ENCODE measurements at regions not wholly inside any gene's neighbourhood (a gene's known extent, or its start where the extent isn't known, plus 50 kb on each side); places are given as distances from the start of the nearest gene placed in this dataset.

GRCh38 chr4:57926311-57926710, 816.1 kb upstream of the IGFBP7 start:
- H2AFZ ChIP-seq (ENCODE audit: low read length), result no peak overlapping the region
- POLR2A ChIA-PET, result no interaction called here
- no TSS peak for BruUV-seq (replicated peaks)

GRCh38 chr4:57924951-57925350, 814.8 kb upstream of the IGFBP7 start:
- Histone ChIP-seq H4K20me1 (ENCODE audit: insufficient read depth, low read length) (no peaks in the 10 kb centered on the region), H3K9me3 (ENCODE audit: low read length) (no peaks in the 10 kb centered on the region), H3K27ac (ENCODE audit: low read depth, low read length, poor library complexity, severe bottlenecking) (no peak overlapping the region), H3K79me2 (ENCODE audit: insufficient read depth, low read depth, low read length) (no peaks in the 10 kb centered on the region), H2AFZ (ENCODE audit: low read length) (no peak overlapping the region), H3K4me2 (ENCODE audit: low read length) (no peak overlapping the region), H3K4me3 (ENCODE audit: low read depth, low read length, poor library complexity, severe bottlenecking) (no peak overlapping the region), H3K36me3 (ENCODE audit: insufficient read depth, low read length) (no peaks in the 10 kb centered on the region), H3K4me1 (ENCODE audit: insufficient read depth, low read length, poor library complexity, severe bottlenecking) (no peaks in the 10 kb centered on the region), H3K9me2 (ENCODE audit: insufficient read depth, low read length) (no peaks in the 10 kb centered on the region)
- intact Hi-C loops (cut with micrococcal nuclease; ENCODE audit: unreplicated experiment), result no loop called here
- POLR2A ChIA-PET, result no interaction called here
- DNase-seq (ENCODE audit: low spot score), result no peak
- TF ChIP-seq CTCF (conservative IDR thresholded peaks at IDR 0.05; ENCODE audit: low read length) (no peak), EZH2phosphoT487 (IDR thresholded peaks at IDR 0.05; ENCODE audit: borderline replicate concordance, low read depth, low read length) (no peak)
- CTCF ChIA-PET (ENCODE audit: unreplicated experiment), result no interaction called here
- no TSS peak for BruUV-seq (replicated peaks)

More at GRCh38 chr4:57926311-57926710, 816.1 kb upstream of the IGFBP7 start:
- Histone ChIP-seq H3K27ac (ENCODE audit: low read depth, low read length, poor library complexity, severe bottlenecking) (no peak overlapping the region), H3K4me3 (ENCODE audit: low read depth, low read length, poor library complexity, severe bottlenecking) (no peak overlapping the region), H3K9me3 (ENCODE audit: low read length) (no peaks in the 10 kb centered on the region), H3K4me1 (ENCODE audit: insufficient read depth, low read length, poor library complexity, severe bottlenecking) (no peaks in the 10 kb centered on the region), H4K20me1 (ENCODE audit: insufficient read depth, low read length) (no peaks in the 10 kb centered on the region), H3K36me3 (ENCODE audit: insufficient read depth, low read length) (no peaks in the 10 kb centered on the region), H3K79me2 (ENCODE audit: insufficient read depth, low read depth, low read length) (no peaks in the 10 kb centered on the region), H3K4me2 (ENCODE audit: low read length) (no peak overlapping the region), H3K9me2 (ENCODE audit: insufficient read depth, low read length) (no peaks in the 10 kb centered on the region)
- TF ChIP-seq EZH2phosphoT487 (IDR thresholded peaks at IDR 0.05; ENCODE audit: borderline replicate concordance, low read depth, low read length), result no peak
- TF ChIP-seq CTCF (conservative IDR thresholded peaks at IDR 0.05; ENCODE audit: low read length), result no peak
- intact Hi-C loops (cut with micrococcal nuclease; ENCODE audit: unreplicated experiment), result no loop called here
- CTCF ChIA-PET (ENCODE audit: unreplicated experiment), result no interaction called here
- DNase-seq (ENCODE audit: low spot score), result no peak

- no TSS peak for BruUV-seq (replicated peaks)
- DNase-seq (ENCODE audit: low spot score), result no peak
- H3K9me2 ChIP-seq (ENCODE audit: insufficient read depth, low read length), result no peaks in the 10 kb centered on the region
- intact Hi-C loops (cut with micrococcal nuclease; ENCODE audit: unreplicated experiment), result no loop called here
- no peaks in the 10 kb centered on the region for H3K79me2 ChIP-seq (ENCODE audit: insufficient read depth, low read depth, low read length)
- no peaks in the 10 kb centered on the region for H4K20me1 ChIP-seq (ENCODE audit: insufficient read depth, low read length)
- ChIA-PET POLR2A (no interaction called here), CTCF (ENCODE audit: unreplicated experiment) (no interaction called here)
- H3K9me3 ChIP-seq (ENCODE audit: low read length), result no peaks in the 10 kb centered on the region
- H3K27ac ChIP-seq (ENCODE audit: low read depth, low read length, poor library complexity, severe bottlenecking), result no peak overlapping the region
- no peak overlapping the region for H3K4me2 ChIP-seq (ENCODE audit: low read length)
- no peak overlapping the region for H3K4me3 ChIP-seq (ENCODE audit: low read depth, low read length, poor library complexity, severe bottlenecking)
- no peaks in the 10 kb centered on the region for H3K4me1 ChIP-seq (ENCODE audit: insufficient read depth, low read length, poor library complexity, severe bottlenecking)
- no peaks in the 10 kb centered on the region for H3K36me3 ChIP-seq (ENCODE audit: insufficient read depth, low read length)
- TF ChIP-seq CTCF (conservative IDR thresholded peaks at IDR 0.05; ENCODE audit: low read length) (no peak), EZH2phosphoT487 (IDR thresholded peaks at IDR 0.05; ENCODE audit: borderline replicate concordance, low read depth, low read length) (no peak)
- H2AFZ ChIP-seq (ENCODE audit: low read length), result no peak overlapping the region
Observed at GRCh38 chr4:57916479-57916878, 806.3 kb upstream of the IGFBP7 start.
